Motor neuron (in vitro differentiated cells): ENCODE measurements at regions not wholly inside any gene's neighbourhood (a gene's known extent, or its start where the extent isn't known, plus 50 kb on each side); places are given as distances from the start of the nearest gene placed in this dataset.

Experiments used
- ATAC-seq, 8 experiments: fragments of 200-7000 bp; cut with Tn5 transposase; replicated peaks in 6 of 8; 2 replicates each; pipeline ENCODE4 v1.8.0; 2021; ENCODE audit warnings: mild to moderate bottlenecking in 8 of 8, moderate library complexity in 8 of 8
- H3K27ac ChIP-seq, 2 donors: fragments of 250-450 bp; sonication (Bioruptor Pico); 2 replicates each; pipeline ENCODE4 v1.9.0; 2021; ENCODE audit warnings: antibody characterized with exemption in 2 of 2, mild to moderate bottlenecking in 2 of 2, moderate library complexity in 1 of 2
- H3K4me1 ChIP-seq, 2 donors: fragments of 250-450 bp; sonication (Bioruptor Pico); replicated peaks in 1 of 2; 2 replicates each; pipeline ENCODE4 v1.6.1; 2021; ENCODE audit warnings: antibody characterized with exemption in 2 of 2, mild to moderate bottlenecking in 2 of 2, moderate library complexity in 1 of 2
- H3K4me3 ChIP-seq, 5 donors: fragments of 250-450 bp; sonication (Bioruptor Pico); 2 replicates each; pipeline ENCODE4 v1.9.0; 2021; ENCODE audit warnings: antibody characterized with exemption in 5 of 5, mild to moderate bottlenecking in 5 of 5, moderate library complexity in 4 of 5
- WGBS, 10 experiments: fragments of 450-650 bp; shearing (Covaris generic); methylation state at CpG; one replicate each; pipeline ENCODE4 v1.0.0; 2022; 5-methylcytosine and 5-hydroxymethylcytosine counted together
- in situ Hi-C, 9 experiments: fragments of 400-800 bp; cut with MboI; loops; one replicate each; pipeline ENCODE4 v1.15.0; 2021; ENCODE audit warnings: low sequenced_read_pairs in 9 of 9, low pct_unique_long_range_greater_than_20kb in 2 of 9; ENCODE audit not compliant: unreplicated experiment in 9 of 9

DNA sequence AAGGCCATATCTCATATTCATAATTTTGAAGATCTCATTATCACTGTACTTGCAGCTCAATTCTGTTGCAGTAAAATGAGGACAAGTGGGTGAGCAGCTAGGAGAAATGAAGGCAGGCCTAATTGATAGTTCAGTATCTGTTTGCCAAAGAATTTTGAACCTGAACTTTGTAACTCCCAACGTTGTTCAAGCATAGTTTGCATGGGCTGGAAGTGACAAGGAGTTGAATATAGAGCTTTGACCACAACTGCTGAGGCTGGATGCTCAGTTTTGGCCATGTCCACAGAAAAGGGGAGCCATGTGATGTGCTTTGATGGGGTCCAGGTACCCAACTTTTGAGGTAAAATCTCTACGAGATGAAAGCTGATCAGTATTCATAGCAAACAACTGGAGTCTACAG lies 177.5 kb downstream of the NXNL2 start:
- H3K4me3 ChIP-seq = no peak overlapping the region
- no peak for ATAC-seq
- H3K4me1 ChIP-seq = peaks cover 5 to 6% of the 10 kb centered on the region in 2 donors
- WGBS, 10 experiments = 63 to 100% (median 79%) methylated on average over 1 to 2 of the region's 2 CpGs; no CpG with 5 or more reads in 4 of the 10 experiments
- no peak overlapping the region for H3K27ac ChIP-seq
- in situ Hi-C loops = no loop called here

- ATAC-seq = peak in 3 of 8 experiments; percentile 61 to 89 (median 82)
- Histone ChIP-seq H3K4me1 (peaks cover 5 to 6% of the 10 kb centered on the region in 2 donors), H3K27ac (no peak overlapping the region), H3K4me3 (no peak overlapping the region)
- in situ Hi-C loops = no loop called here
Measured at GRCh38 chr9:88713010-88713409, 178.0 kb downstream of the NXNL2 start.

GRCh38 chr9:88716596-88717290 lies 181.8 kb downstream of the NXNL2 start:
- H3K27ac ChIP-seq = no peak overlapping the region
- peaks cover 5 to 6% of the 10 kb centered on the region in 2 donors for H3K4me1 ChIP-seq
- 13 to 100% (median 83%) methylated on average over 1 to 2 of the region's 2 CpGs; no CpG with 5 or more reads in 3 of the 10 experiments for WGBS, 10 experiments
- ATAC-seq = peak in 3 of 8 experiments; percentile 47 to 72 (median 58)
- in situ Hi-C loops = no loop called here
- H3K4me3 ChIP-seq = no peak overlapping the region

- Histone ChIP-seq H3K4me1 (peaks cover 5 to 6% of the 10 kb centered on the region in 2 donors), H3K4me3 (no peak overlapping the region), H3K27ac (no peak overlapping the region)
- in situ Hi-C loops = no loop called here
- WGBS, 10 experiments = 0 to 67% (median 46%) methylated on average over 1 to 3 of the region's 3 CpGs; no CpG with 5 or more reads in 2 of the 10 experiments
- peak in 2 of 8 experiments; percentile 49 to 56 for ATAC-seq
Measured at GRCh38 chr9:88721025-88721424, 186.0 kb downstream of the NXNL2 start.

- in situ Hi-C loops = no loop called here
- H3K4me1 ChIP-seq = peaks cover 3% of the 10 kb centered on the region in 2 donors
- no peak overlapping the region for H3K4me3 ChIP-seq
- 100% methylated on average over 1 of the region's 1 CpG; no CpG with 5 or more reads in 7 of the 10 experiments for WGBS, 10 experiments
- peak in 3 of 8 experiments; percentile 61 to 71 (median 63) for ATAC-seq
- H3K27ac ChIP-seq = no peak overlapping the region
Measured at GRCh38 chr9:88721495-88722279, 186.7 kb downstream of the NXNL2 start.

- Histone ChIP-seq H3K4me3 (no peak overlapping the region), H3K4me1 (no peaks in the 10 kb centered on the region), H3K27ac (no peak overlapping the region)
- 94 to 100% (median 100%) methylated on average over 1 to 2 of the region's 2 CpGs; no CpG with 5 or more reads in 7 of the 10 experiments for WGBS, 10 experiments
- ATAC-seq = peak in 1 of 8 experiments; percentile 35
- in situ Hi-C loops = no loop called here
Measured at GRCh38 chr9:88722753-88723152, 187.8 kb downstream of the NXNL2 start.

DNA sequence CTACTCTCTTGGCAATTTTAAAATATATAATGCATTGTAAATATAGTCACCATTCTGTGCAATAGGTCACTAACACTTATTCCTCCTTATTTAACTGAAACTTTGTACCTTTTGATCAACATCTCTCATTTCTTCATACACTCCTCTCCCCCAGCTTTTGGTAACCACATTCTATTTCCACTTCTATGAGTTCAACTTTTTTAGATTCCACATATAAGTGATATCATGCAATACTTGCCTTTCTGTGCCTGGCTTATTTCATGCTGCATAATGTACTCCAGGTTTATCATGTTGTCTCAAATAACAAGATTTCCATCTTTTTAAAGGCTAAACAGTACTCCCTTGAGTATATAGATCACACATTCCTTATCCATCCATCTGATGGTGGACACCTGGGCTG lies 188.8 kb downstream of the NXNL2 start:
- no peaks in the 10 kb centered on the region for H3K4me1 ChIP-seq
- no peak overlapping the region for H3K4me3 ChIP-seq
- in situ Hi-C loops = no loop called here
- H3K27ac ChIP-seq = no peak overlapping the region
- ATAC-seq = no peak

DNA sequence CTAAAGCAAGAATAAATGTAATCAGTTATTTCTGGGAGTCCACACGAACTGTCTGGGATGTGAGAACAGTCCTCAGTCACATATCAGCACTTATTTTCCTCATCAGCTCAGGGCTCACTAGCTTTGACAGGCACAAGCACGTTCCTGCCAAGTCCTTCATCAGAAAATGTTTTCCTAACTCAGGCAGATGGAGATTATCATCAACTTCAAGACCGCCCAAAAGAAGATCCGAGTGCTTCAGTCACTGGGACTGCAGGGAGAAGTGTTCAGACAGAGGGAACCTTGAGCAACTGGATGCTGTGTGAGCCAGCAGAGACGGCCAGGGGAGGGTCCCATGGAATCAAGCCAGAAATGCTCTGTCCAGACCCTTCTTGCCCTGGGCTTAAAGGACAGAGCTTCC lies 189.4 kb downstream of the NXNL2 start:
- ATAC-seq = peak in 1 of 8 experiments; percentile 18
- Histone ChIP-seq H3K27ac (no peak overlapping the region), H3K4me3 (no peak overlapping the region), H3K4me1 (no peaks in the 10 kb centered on the region)
- in situ Hi-C loops = no loop called here
- 17 to 94% (median 67%) methylated on average over 1 to 4 of the region's 5 CpGs; no CpG with 5 or more reads in 2 of the 10 experiments for WGBS, 10 experiments

DNA sequence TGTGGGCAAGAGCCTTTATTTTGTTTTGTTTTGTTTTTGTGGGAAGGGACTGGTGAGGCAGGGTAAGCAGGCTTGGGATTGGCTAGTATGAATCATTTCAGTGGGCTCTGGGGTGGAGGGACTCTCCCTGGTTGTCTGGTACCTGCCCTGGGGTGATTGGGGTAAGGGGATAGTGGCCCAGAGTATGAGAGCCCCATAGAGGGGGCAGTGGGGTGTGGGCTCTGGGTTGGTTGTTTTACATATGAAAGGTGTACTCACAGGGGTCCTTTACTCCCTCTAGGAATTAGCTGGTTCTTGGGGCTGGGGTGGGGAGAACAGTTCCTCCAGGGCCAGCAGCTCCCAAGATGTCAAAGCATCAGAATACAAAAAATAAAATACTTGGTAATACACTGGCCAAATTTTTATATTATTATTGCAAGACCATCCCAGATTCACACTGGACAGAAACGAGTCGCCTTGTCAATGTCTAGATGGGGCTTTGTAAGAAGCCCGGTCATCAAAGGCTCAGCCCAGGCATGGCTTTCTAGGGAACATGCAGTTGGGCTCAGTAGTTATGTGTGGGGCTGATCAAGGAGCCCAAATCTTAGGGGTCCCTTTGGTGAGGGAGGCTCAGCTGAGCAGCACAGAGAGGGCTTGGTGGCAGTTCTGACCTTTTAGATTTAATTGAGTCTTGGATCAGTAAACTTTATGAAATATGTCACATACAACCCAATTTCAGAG lies 190.5 kb downstream of the NXNL2 start:
- no peak for ATAC-seq
- in situ Hi-C loops = loop anchor here in 2 of 9 experiments (25.0 kb wide), 2 partner anchors 138 to 262 kb away; partner anchors contain the start of gene S1PR3 (in 2 of the 2)
- WGBS, 10 experiments = 60 to 87% (median 85%) methylated on average over 1 to 3 of the region's 3 CpGs; no CpG with 5 or more reads in 6 of the 10 experiments

DNA sequence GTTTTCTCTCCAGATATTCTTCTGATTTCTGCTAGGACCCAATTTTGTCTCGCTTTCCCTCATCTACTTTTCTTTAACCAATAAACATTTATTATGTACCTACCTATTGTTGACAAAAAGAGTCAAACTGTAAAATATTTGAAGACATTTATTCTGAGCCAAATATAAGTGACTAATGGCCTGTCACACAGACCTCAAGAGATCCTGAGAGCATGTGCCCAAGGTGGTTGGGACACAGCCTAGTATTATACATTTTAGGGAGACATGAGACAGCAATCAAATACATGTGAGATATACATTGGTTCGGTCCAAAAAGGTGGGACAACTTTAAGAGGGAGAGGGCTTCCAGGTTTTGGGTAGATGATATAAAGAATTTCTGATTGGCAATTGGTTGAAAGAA lies 191.8 kb downstream of the NXNL2 start:
- in situ Hi-C loops = loop anchor here in 2 of 9 experiments (25.0 kb wide), 2 partner anchors 140 to 260 kb away; partner anchors contain the start of gene S1PR3 (in 2 of the 2)
- 75 to 100% (median 90%) methylated on average over 1 to 2 of the region's 2 CpGs; no CpG with 5 or more reads in 2 of the 10 experiments for WGBS, 10 experiments

More for the DNA sequence above, 190.5 kb downstream of the NXNL2 start:
- Histone ChIP-seq H3K4me1 (no peaks in the 10 kb centered on the region), H3K27ac (no peak overlapping the region), H3K4me3 (no peak overlapping the region)

GRCh38 chr9:88730780-88731179 lies 195.8 kb downstream of the NXNL2 start:
- H3K4me3 ChIP-seq = no peak overlapping the region
- no peaks in the 10 kb centered on the region for H3K4me1 ChIP-seq
- no peak overlapping the region for H3K27ac ChIP-seq
- ATAC-seq = no peak
- WGBS, 10 experiments = 27 to 100% (median 71%) methylated on average over 1 of the region's 1 CpG
- in situ Hi-C loops = loop anchor here in 2 of 9 experiments (25.0 kb wide), 2 partner anchors 143 to 257 kb away; partner anchors contain the start of gene S1PR3 (in 2 of the 2)

More for the DNA sequence above, 191.8 kb downstream of the NXNL2 start:
- no peak overlapping the region for H3K4me3 ChIP-seq
- no peaks in the 10 kb centered on the region for H3K4me1 ChIP-seq
- no peak overlapping the region for H3K27ac ChIP-seq
- no peak for ATAC-seq

DNA sequence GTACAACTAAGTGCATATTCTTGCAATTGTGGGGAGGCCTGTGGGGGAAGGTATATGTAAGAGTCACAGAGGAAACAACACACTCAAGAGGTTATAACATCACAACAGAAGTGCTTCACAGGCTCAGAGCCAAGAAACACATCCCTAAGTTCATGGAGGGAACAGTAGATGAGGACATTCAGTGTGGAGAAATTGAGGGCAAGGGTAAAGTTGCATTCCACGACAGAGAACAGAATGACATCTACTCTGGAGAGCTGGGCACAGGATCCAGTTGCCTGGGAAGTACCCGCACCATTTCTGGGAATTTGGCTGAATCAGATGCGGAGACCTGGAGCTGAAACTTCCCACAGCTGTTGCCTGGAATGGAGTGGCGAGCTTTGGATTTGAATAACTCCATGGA lies 197.2 kb downstream of the NXNL2 start:
- WGBS, 10 experiments = 49 to 100% (median 91%) methylated on average over 1 to 4 of the region's 4 CpGs; no CpG with 5 or more reads in 3 of the 10 experiments

More for the DNA sequence above, 197.2 kb downstream of the NXNL2 start:
- peak in 4 of 8 experiments; percentile 21 to 52 (median 30) for ATAC-seq
- in situ Hi-C loops = loop anchor here in 2 of 9 experiments (25.0 kb wide), 2 partner anchors 145 to 255 kb away; partner anchors contain the start of gene S1PR3 (in 2 of the 2)
- no peaks in the 10 kb centered on the region for H3K4me1 ChIP-seq
- no peak overlapping the region for H3K4me3 ChIP-seq
- no peak overlapping the region for H3K27ac ChIP-seq
